ENCODE measurements at regions not wholly inside any gene's neighbourhood (a gene's known extent, or its start where the extent isn't known, plus 50 kb on each side); places are given as distances from the start of the nearest gene placed in this dataset.

DNA sequence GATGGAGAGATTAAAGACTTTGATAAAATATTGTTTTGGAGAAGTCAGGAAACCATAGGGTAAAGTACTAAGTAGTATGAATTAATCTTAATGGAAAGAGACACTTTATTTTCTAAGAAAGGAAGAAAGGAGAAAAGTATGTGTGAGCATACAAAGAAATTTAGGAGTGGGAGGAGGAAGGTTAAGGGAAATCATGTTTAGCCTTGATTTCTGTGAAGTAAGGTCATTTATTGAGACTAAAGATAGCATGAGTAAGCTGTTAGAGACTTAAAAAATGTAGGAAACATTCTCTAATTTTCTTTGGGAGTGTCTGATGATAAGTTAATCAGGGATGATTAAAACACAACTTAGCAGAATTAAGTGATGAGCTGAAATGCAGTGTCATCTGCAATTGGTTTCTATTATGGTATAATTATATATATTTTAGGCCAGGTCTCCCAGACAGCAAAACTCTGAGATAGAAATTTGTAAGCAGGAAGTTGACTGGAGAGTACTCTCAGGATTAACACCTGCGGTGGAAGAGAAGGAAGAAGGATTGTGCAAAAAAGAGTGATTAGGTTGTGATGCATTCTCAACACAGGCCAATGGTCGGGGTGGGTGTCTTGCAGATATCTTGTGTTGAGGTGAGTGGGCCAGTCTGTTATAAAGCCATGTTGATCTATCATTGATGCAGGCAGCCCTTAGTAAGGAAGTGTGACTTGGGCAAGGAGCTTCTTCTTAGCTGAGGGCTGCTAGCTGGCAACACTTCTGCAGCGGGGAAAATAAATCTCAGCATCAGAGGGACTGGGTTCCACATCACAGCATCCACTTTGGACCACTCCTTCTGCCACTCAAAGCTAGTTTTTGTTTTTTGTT, 256.2 kb downstream of the AEBP2 start:
- intact Hi-C loops (cut with micrococcal nuclease; ENCODE audit: unreplicated experiment) = no loop called here

DNA sequence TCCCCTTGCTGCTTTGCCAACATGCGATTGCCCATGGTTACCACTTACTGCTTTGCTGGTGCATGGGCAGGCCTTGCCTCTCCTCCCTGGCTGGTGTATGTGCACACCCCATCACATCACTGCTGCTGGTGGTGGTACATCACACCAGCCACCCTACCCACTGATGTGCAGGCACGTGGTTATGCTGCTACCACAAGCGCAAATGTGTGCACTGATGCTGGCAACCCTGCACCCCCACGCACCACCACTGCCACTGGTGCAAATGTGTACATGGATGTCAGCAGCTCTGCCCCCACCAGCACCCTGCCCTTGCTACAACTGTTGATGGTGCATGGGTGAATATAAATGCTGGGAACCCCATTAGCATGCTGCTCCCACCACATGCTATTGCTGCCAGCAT, 261.7 kb downstream of the AEBP2 start:
- Histone ChIP-seq H3K9me3 (ENCODE audit: control insufficient read depth, insufficient read depth, low read depth, low read length) (no peaks in the 10 kb centered on the region), H3K27ac (ENCODE audit: low read length) (no peak overlapping the region), H3K4me1 (ENCODE audit: control insufficient read depth, insufficient read depth, low read length) (no peaks in the 10 kb centered on the region), H3K27me3 (ENCODE audit: control insufficient read depth, insufficient read depth, low read length) (no peaks in the 10 kb centered on the region), H3K4me3 (ENCODE audit: low read depth in 2 of 2, low read length in 2 of 2) (no peak overlapping the region), H3K36me3 (ENCODE audit: control insufficient read depth, insufficient read depth, low read length) (no peaks in the 10 kb centered on the region)
- ChIA-PET POLR2A (no interaction called here), CTCF (no interaction called here)
- no peak for TF ChIP-seq POLR2AphosphoS5 (IDR thresholded peaks at IDR 0.05; ENCODE audit: low read depth, low read length)
- no peak for TF ChIP-seq TCF7L2 (IDR thresholded peaks at IDR 0.05; ENCODE audit: low read depth, low read length)
- TF ChIP-seq, protein P1, sequence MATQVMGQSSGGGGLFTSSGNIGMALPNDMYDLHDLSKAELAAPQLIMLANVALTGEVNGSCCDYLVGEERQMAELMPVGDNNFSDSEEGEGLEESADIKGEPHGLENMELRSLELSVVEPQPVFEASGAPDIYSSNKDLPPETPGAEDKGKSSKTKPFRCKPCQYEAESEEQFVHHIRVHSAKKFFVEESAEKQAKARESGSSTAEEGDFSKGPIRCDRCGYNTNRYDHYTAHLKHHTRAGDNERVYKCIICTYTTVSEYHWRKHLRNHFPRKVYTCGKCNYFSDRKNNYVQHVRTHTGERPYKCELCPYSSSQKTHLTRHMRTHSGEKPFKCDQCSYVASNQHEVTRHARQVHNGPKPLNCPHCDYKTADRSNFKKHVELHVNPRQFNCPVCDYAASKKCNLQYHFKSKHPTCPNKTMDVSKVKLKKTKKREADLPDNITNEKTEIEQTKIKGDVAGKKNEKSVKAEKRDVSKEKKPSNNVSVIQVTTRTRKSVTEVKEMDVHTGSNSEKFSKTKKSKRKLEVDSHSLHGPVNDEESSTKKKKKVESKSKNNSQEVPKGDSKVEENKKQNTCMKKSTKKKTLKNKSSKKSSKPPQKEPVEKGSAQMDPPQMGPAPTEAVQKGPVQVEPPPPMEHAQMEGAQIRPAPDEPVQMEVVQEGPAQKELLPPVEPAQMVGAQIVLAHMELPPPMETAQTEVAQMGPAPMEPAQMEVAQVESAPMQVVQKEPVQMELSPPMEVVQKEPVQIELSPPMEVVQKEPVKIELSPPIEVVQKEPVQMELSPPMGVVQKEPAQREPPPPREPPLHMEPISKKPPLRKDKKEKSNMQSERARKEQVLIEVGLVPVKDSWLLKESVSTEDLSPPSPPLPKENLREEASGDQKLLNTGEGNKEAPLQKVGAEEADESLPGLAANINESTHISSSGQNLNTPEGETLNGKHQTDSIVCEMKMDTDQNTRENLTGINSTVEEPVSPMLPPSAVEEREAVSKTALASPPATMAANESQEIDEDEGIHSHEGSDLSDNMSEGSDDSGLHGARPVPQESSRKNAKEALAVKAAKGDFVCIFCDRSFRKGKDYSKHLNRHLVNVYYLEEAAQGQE (IDR thresholded peaks at IDR 0.05; ENCODE audit: insufficient read depth in 1 of 2, low read depth in 2 of 2, low read length in 1 of 2) = no peak
- TF ChIP-seq SIN3A (IDR thresholded peaks at IDR 0.05; ENCODE audit: borderline replicate concordance, insufficient read depth, low read depth, low read length) = no peak
- TF ChIP-seq, protein P2, sequence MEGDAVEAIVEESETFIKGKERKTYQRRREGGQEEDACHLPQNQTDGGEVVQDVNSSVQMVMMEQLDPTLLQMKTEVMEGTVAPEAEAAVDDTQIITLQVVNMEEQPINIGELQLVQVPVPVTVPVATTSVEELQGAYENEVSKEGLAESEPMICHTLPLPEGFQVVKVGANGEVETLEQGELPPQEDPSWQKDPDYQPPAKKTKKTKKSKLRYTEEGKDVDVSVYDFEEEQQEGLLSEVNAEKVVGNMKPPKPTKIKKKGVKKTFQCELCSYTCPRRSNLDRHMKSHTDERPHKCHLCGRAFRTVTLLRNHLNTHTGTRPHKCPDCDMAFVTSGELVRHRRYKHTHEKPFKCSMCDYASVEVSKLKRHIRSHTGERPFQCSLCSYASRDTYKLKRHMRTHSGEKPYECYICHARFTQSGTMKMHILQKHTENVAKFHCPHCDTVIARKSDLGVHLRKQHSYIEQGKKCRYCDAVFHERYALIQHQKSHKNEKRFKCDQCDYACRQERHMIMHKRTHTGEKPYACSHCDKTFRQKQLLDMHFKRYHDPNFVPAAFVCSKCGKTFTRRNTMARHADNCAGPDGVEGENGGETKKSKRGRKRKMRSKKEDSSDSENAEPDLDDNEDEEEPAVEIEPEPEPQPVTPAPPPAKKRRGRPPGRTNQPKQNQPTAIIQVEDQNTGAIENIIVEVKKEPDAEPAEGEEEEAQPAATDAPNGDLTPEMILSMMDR (IDR thresholded peaks at IDR 0.05) = no peak
- in situ Hi-C loops (cut with HindIII; ENCODE audit: low pct_unique_long_range_greater_than_20kb, low sequenced_read_pairs) (no loop called here), intact Hi-C loops (cut with micrococcal nuclease; ENCODE audit: unreplicated experiment) (no loop called here)
- DNase-seq (ENCODE audit: low read depth, low spot score) (no peak), ATAC-seq (no peak)
- no TSS peak for BruUV-seq (replicated peaks)

More for the DNA sequence above, 256.2 kb downstream of the AEBP2 start:
- no peak for ATAC-seq
- no peaks in the 10 kb centered on the region for H3K36me3 ChIP-seq (ENCODE audit: control insufficient read depth, insufficient read depth, low read length)
- DNase-seq (ENCODE audit: low read depth, low spot score) = no peak
- ChIA-PET CTCF (no interaction called here), POLR2A (no interaction called here)
- H3K4me3 ChIP-seq (ENCODE audit: low read depth in 2 of 2, low read length in 2 of 2) = no peak overlapping the region
- in situ Hi-C loops (cut with HindIII; ENCODE audit: low pct_unique_long_range_greater_than_20kb, low sequenced_read_pairs) = no loop called here
- H3K27ac ChIP-seq (ENCODE audit: low read length) = no peak overlapping the region
- TF ChIP-seq, protein P2 (IDR thresholded peaks at IDR 0.05) = no peak
- no peak for TF ChIP-seq TCF7L2 (IDR thresholded peaks at IDR 0.05; ENCODE audit: low read depth, low read length)
- no peaks in the 10 kb centered on the region for H3K4me1 ChIP-seq (ENCODE audit: control insufficient read depth, insufficient read depth, low read length)
- no TSS peak for BruUV-seq (replicated peaks)
- no peaks in the 10 kb centered on the region for H3K27me3 ChIP-seq (ENCODE audit: control insufficient read depth, insufficient read depth, low read length)
- H3K9me3 ChIP-seq (ENCODE audit: control insufficient read depth, insufficient read depth, low read depth, low read length) = no peaks in the 10 kb centered on the region
